OCI-LY1 (cell line): ENCODE measurements at regions not wholly inside any gene's neighbourhood (a gene's known extent, or its start where the extent isn't known, plus 50 kb on each side); places are given as distances from the start of the nearest gene placed in this dataset.

Experiments
- H2AFZ ChIP-seq: fragments of 200-600 bp; sonication (generic), shearing (Covaris generic); 2 replicates; pipeline ENCODE4 v1.6.0; 2014; ENCODE audit warnings: antibody characterized with exemption, mild to moderate bottlenecking, low read length
- H3F3A ChIP-seq: fragments of 200-600 bp; sonication (generic), shearing (Covaris generic); 2 replicates; pipeline ENCODE4 v1.6.0; 2014; ENCODE audit warnings: mild to moderate bottlenecking, antibody characterized with exemption, low read length, moderate library complexity; ENCODE audit not compliant: insufficient read depth
- H3K27ac ChIP-seq: fragments of 200-600 bp; sonication (generic); 2 replicates; pipeline ENCODE4 v1.5.1; 2014; ENCODE audit warnings: low read length, mixed run types, mild to moderate bottlenecking, low read depth; ENCODE audit not compliant: poor library complexity, severe bottlenecking
- H3K27me3 ChIP-seq: fragments of 200-600 bp; sonication (generic); 2 replicates; pipeline ENCODE4 v1.6.0; 2014; ENCODE audit warnings: antibody characterized with exemption, mild to moderate bottlenecking, low read length, moderate library complexity; ENCODE audit not compliant: insufficient read depth
- H3K36me3 ChIP-seq: fragments of 200-600 bp; sonication (generic); 2 replicates; pipeline ENCODE4 v1.6.1; 2014; ENCODE audit warnings: mild to moderate bottlenecking, antibody characterized with exemption, low read length, moderate library complexity, mixed read lengths; ENCODE audit not compliant: insufficient read depth
- H3K4me1 ChIP-seq: fragments of 200-600 bp; sonication (generic); 2 replicates; pipeline ENCODE4 v1.5.1; 2014; ENCODE audit warnings: mild to moderate bottlenecking, low read length, moderate library complexity; ENCODE audit not compliant: insufficient read depth, severe bottlenecking
- H3K4me2 ChIP-seq: fragments of 200-600 bp; sonication (generic), shearing (Covaris generic); 2 replicates; pipeline ENCODE4 v1.6.1; 2014; ENCODE audit warnings: low read length
- H3K4me3 ChIP-seq: fragments of 200-600 bp; sonication (generic); 2 replicates; pipeline ENCODE4 v1.5.1; 2014; ENCODE audit warnings: low read length, low read depth, mild to moderate bottlenecking, mixed read lengths; ENCODE audit not compliant: poor library complexity, severe bottlenecking
- H3K79me2 ChIP-seq: fragments of 200-600 bp; shearing (Covaris generic); 2 replicates; pipeline ENCODE4 v1.6.1; 2016; ENCODE audit warnings: mixed run types, low read length, mixed read lengths; ENCODE audit not compliant: insufficient read depth
- H3K9ac ChIP-seq: fragments of 200-600 bp; sonication (generic), shearing (Covaris generic); 2 replicates; pipeline ENCODE4 v1.6.1; 2014; ENCODE audit warnings: mild to moderate bottlenecking, low read length, mixed read lengths
- H3K9me2 ChIP-seq: fragments of 200-600 bp; sonication (generic), shearing (Covaris generic); 2 replicates; pipeline ENCODE4 v1.6.1; 2014; ENCODE audit warnings: low read depth, mild to moderate bottlenecking, low read length, mixed read lengths
- H3K9me3 ChIP-seq: fragments of 200-600 bp; shearing (Covaris generic); 2 replicates; pipeline ENCODE4 v1.6.1; 2014; ENCODE audit warnings: low read length, mixed read lengths
- H4K20me1 ChIP-seq: fragments of 200-600 bp; sonication (generic), shearing (Covaris generic); 2 replicates; pipeline ENCODE4 v1.6.0; 2016; ENCODE audit warnings: mild to moderate bottlenecking, low read length; ENCODE audit not compliant: insufficient read depth
- EZH2 ChIP-seq: fragments of 200-600 bp; sonication (generic), shearing (Covaris generic); IDR thresholded peaks from 2 replicates; pipeline ENCODE4 v1.8.0; 2017; ENCODE audit warnings: borderline replicate concordance, mixed run types, mild to moderate bottlenecking, antibody characterized with exemption, low read length, moderate library complexity, mixed read lengths
- TF ChIP-seq, protein P1 (sequence below): fragments of 200-600 bp; sonication (generic), shearing (Covaris generic); IDR thresholded peaks from 2 replicates; pipeline ENCODE4 v1.5.1; 2017; ENCODE audit warnings: mild to moderate bottlenecking, antibody characterized with exemption, low read length, moderate library complexity, mixed read lengths

- H3K4me2 ChIP-seq, result no peak overlapping the region
- no peak overlapping the region for H3K27ac ChIP-seq
- H3K9me3 ChIP-seq, result no peaks in the 10 kb centered on the region
- no peak overlapping the region for H3K4me3 ChIP-seq
- no peaks in the 10 kb centered on the region for H3K27me3 ChIP-seq
- TF ChIP-seq EZH2, result no peak
- TF ChIP-seq, protein P1, sequence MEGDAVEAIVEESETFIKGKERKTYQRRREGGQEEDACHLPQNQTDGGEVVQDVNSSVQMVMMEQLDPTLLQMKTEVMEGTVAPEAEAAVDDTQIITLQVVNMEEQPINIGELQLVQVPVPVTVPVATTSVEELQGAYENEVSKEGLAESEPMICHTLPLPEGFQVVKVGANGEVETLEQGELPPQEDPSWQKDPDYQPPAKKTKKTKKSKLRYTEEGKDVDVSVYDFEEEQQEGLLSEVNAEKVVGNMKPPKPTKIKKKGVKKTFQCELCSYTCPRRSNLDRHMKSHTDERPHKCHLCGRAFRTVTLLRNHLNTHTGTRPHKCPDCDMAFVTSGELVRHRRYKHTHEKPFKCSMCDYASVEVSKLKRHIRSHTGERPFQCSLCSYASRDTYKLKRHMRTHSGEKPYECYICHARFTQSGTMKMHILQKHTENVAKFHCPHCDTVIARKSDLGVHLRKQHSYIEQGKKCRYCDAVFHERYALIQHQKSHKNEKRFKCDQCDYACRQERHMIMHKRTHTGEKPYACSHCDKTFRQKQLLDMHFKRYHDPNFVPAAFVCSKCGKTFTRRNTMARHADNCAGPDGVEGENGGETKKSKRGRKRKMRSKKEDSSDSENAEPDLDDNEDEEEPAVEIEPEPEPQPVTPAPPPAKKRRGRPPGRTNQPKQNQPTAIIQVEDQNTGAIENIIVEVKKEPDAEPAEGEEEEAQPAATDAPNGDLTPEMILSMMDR, result no peak
- H3K9me2 ChIP-seq, result no peaks in the 10 kb centered on the region
- H2AFZ ChIP-seq, result no peak overlapping the region
- no peaks in the 10 kb centered on the region for H3K36me3 ChIP-seq
- H3K79me2 ChIP-seq, result no peaks in the 10 kb centered on the region
- no peaks in the 10 kb centered on the region for H4K20me1 ChIP-seq
- no peaks in the 10 kb centered on the region for H3K4me1 ChIP-seq
- no peak overlapping the region for H3K9ac ChIP-seq
- no peaks in the 10 kb centered on the region for H3F3A ChIP-seq
Observed at GRCh38 chr3:104190681-104191080, 1176.0 kb upstream of the ALCAM start.

DNA sequence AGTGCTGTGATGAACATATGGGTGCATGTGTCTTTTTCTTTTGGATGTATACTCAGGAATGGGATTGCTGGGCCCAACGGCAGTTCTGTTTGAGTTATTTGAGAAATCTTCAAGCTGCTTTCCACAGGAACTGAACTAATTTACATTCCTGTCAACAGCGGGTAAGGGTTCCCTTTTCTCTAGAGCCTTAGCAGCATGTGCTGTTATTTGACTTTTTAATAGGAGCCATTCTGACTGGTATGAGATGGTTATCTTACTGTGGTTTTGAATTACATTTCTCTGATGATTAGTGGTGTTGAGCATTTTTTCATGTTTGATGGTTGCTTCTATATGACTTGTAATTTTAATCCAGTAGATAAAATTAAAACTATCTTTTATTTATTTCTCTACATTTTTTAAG lies 1168.6 kb upstream of the ALCAM start:
- no peaks in the 10 kb centered on the region for H3K9me2 ChIP-seq
- H2AFZ ChIP-seq, result no peak overlapping the region
- H3K9ac ChIP-seq, result no peak overlapping the region
- no peak overlapping the region for H3K4me3 ChIP-seq
- no peaks in the 10 kb centered on the region for H3F3A ChIP-seq
- H3K27me3 ChIP-seq, result no peaks in the 10 kb centered on the region
- TF ChIP-seq EZH2, result no peak
- TF ChIP-seq, protein P1, result no peak
- no peak overlapping the region for H3K27ac ChIP-seq
- no peak overlapping the region for H3K4me2 ChIP-seq
- no peaks in the 10 kb centered on the region for H3K4me1 ChIP-seq
- no peaks in the 10 kb centered on the region for H3K9me3 ChIP-seq
- no peaks in the 10 kb centered on the region for H3K36me3 ChIP-seq
- no peaks in the 10 kb centered on the region for H3K79me2 ChIP-seq
- H4K20me1 ChIP-seq, result no peaks in the 10 kb centered on the region

GRCh38 chr3:104206925-104207324 lies 1159.8 kb upstream of the ALCAM start:
- Histone ChIP-seq H3K4me3 (no peak overlapping the region), H4K20me1 (no peaks in the 10 kb centered on the region), H3K79me2 (no peaks in the 10 kb centered on the region), H3F3A (no peaks in the 10 kb centered on the region), H3K4me2 (no peak overlapping the region), H3K9ac (no peak overlapping the region), H3K36me3 (no peaks in the 10 kb centered on the region), H3K9me3 (no peaks in the 10 kb centered on the region), H3K4me1 (peaks cover 6% of the 10 kb centered on the region), H3K9me2 (no peaks in the 10 kb centered on the region), H3K27me3 (no peaks in the 10 kb centered on the region), H3K27ac (no peak overlapping the region), H2AFZ (no peak overlapping the region)
- TF ChIP-seq, protein P1, result no peak
- TF ChIP-seq EZH2, result no peak
